ENCODE measurements at regions not wholly inside any gene's neighbourhood (a gene's known extent, or its start where the extent isn't known, plus 50 kb on each side); places are given as distances from the start of the nearest gene placed in this dataset.

DNA sequence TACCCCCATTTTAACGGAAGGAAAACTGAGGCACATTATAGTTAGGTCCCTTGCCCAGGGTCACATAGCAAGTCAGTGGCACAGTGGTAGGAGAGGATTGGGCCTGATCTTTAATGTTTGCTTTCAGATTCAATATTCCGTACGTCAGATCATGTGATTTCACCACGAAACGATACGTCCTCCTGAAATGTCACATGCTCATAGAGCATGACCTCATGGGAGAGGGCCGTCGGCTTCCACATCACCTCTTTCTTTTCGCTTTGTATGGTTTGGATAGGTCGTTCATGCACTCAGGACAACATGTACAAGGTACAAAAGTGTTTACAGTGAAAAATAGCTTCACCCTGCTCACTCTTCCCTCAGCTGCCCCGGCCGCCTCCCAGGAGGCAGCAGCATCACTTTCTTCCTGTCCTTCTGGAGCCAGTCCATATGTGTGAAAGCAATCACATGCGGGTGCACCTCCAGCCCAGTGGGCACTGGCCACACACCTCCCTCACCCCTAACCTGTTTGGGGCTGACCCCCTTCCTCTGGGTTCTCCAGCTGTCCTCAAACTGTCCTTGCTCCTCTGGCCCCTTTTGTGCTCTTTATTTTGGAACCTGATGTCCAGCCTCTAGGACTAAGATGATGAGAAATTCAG is 199.9 kb downstream of the FOXL1 start:
- no peak for DNase-seq (ENCODE audit: low read depth in 2 of 2)
- Histone ChIP-seq H3K4me3 (replicated peaks in 1 of 4; ENCODE audit: control extremely low read depth in 1 of 4, insufficient read depth in 1 of 4, low read depth in 3 of 4, low read length in 4 of 4) (no peak overlapping the region), H3K9ac (ENCODE audit: insufficient read depth, low read length) (no peak overlapping the region), H3K79me2 (ENCODE audit: control insufficient read depth, insufficient read depth, low read length) (no peaks in the 10 kb centered on the region), H3K27ac (ENCODE audit: insufficient read depth, low read length) (no peak overlapping the region), H3K4me1 (ENCODE audit: control insufficient read depth, extremely low read depth, insufficient read depth, low read length) (no peaks in the 10 kb centered on the region), H3K4me2 (ENCODE audit: extremely low read depth, insufficient read depth, low read length) (no peak overlapping the region), H3K36me3 (ENCODE audit: control insufficient read depth, insufficient read depth, low read length) (no peaks in the 10 kb centered on the region), H3K9me3 (ENCODE audit: control insufficient read depth, insufficient read depth, low read depth, low read length) (no peaks in the 10 kb centered on the region), H2AFZ (ENCODE audit: low read length) (no peak overlapping the region), H4K20me1 (ENCODE audit: control insufficient read depth, extremely low read depth, insufficient read depth, low read length) (no peaks in the 10 kb centered on the region), H3K27me3 (ENCODE audit: control insufficient read depth, insufficient read depth, low read length) (peaks cover 12% of the 10 kb centered on the region)
- TF ChIP-seq EZH2 (IDR thresholded peaks at IDR 0.05; ENCODE audit: low read length, missing control alignments) = no peak
- TF ChIP-seq, protein P1, sequence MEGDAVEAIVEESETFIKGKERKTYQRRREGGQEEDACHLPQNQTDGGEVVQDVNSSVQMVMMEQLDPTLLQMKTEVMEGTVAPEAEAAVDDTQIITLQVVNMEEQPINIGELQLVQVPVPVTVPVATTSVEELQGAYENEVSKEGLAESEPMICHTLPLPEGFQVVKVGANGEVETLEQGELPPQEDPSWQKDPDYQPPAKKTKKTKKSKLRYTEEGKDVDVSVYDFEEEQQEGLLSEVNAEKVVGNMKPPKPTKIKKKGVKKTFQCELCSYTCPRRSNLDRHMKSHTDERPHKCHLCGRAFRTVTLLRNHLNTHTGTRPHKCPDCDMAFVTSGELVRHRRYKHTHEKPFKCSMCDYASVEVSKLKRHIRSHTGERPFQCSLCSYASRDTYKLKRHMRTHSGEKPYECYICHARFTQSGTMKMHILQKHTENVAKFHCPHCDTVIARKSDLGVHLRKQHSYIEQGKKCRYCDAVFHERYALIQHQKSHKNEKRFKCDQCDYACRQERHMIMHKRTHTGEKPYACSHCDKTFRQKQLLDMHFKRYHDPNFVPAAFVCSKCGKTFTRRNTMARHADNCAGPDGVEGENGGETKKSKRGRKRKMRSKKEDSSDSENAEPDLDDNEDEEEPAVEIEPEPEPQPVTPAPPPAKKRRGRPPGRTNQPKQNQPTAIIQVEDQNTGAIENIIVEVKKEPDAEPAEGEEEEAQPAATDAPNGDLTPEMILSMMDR (conservative IDR thresholded peaks at IDR 0.05 in 1 of 2, IDR thresholded peaks at IDR 0.05 in 1 of 2; ENCODE audit: low read depth in 1 of 2, low read length in 2 of 2) = no peak

- Histone ChIP-seq H4K20me1 (ENCODE audit: control insufficient read depth, extremely low read depth, insufficient read depth, low read length) (no peaks in the 10 kb centered on the region), H3K27ac (ENCODE audit: insufficient read depth, low read length) (no peak overlapping the region), H3K79me2 (ENCODE audit: control insufficient read depth, insufficient read depth, low read length) (no peaks in the 10 kb centered on the region), H3K4me3 (replicated peaks in 1 of 4; ENCODE audit: control extremely low read depth in 1 of 4, insufficient read depth in 1 of 4, low read depth in 3 of 4, low read length in 4 of 4) (no peak overlapping the region), H3K9ac (ENCODE audit: insufficient read depth, low read length) (no peak overlapping the region), H2AFZ (ENCODE audit: low read length) (no peak overlapping the region), H3K36me3 (ENCODE audit: control insufficient read depth, insufficient read depth, low read length) (no peaks in the 10 kb centered on the region), H3K27me3 (ENCODE audit: control insufficient read depth, insufficient read depth, low read length) (peaks cover 14% of the 10 kb centered on the region), H3K4me2 (ENCODE audit: extremely low read depth, insufficient read depth, low read length) (no peak overlapping the region), H3K4me1 (ENCODE audit: control insufficient read depth, extremely low read depth, insufficient read depth, low read length) (no peaks in the 10 kb centered on the region), H3K9me3 (ENCODE audit: control insufficient read depth, insufficient read depth, low read depth, low read length) (no peaks in the 10 kb centered on the region)
- no peak for DNase-seq (ENCODE audit: low read depth in 2 of 2)
- no peak for TF ChIP-seq EZH2 (IDR thresholded peaks at IDR 0.05; ENCODE audit: low read length, missing control alignments)
- TF ChIP-seq, protein P1 (conservative IDR thresholded peaks at IDR 0.05 in 1 of 2, IDR thresholded peaks at IDR 0.05 in 1 of 2; ENCODE audit: low read depth in 1 of 2, low read length in 2 of 2) = no peak
Observed at GRCh38 chr16:86778978-86779377, 200.6 kb downstream of the FOXL1 start.

- Histone ChIP-seq H3K9me3 (ENCODE audit: control insufficient read depth, insufficient read depth, low read depth, low read length) (no peaks in the 10 kb centered on the region), H3K27ac (ENCODE audit: insufficient read depth, low read length) (no peak overlapping the region), H3K36me3 (ENCODE audit: control insufficient read depth, insufficient read depth, low read length) (no peaks in the 10 kb centered on the region), H4K20me1 (ENCODE audit: control insufficient read depth, extremely low read depth, insufficient read depth, low read length) (no peaks in the 10 kb centered on the region), H3K79me2 (ENCODE audit: control insufficient read depth, insufficient read depth, low read length) (no peaks in the 10 kb centered on the region), H3K4me2 (ENCODE audit: extremely low read depth, insufficient read depth, low read length) (no peak overlapping the region), H3K9ac (ENCODE audit: insufficient read depth, low read length) (no peak overlapping the region), H3K4me3 (replicated peaks in 1 of 4; ENCODE audit: control extremely low read depth in 1 of 4, insufficient read depth in 1 of 4, low read depth in 3 of 4, low read length in 4 of 4) (no peak overlapping the region), H3K27me3 (ENCODE audit: control insufficient read depth, insufficient read depth, low read length) (peaks cover 6% of the 10 kb centered on the region), H3K4me1 (ENCODE audit: control insufficient read depth, extremely low read depth, insufficient read depth, low read length) (no peaks in the 10 kb centered on the region), H2AFZ (ENCODE audit: low read length) (no peak overlapping the region)
- TF ChIP-seq EZH2 (IDR thresholded peaks at IDR 0.05; ENCODE audit: low read length, missing control alignments) = no peak
- TF ChIP-seq, protein P1 (conservative IDR thresholded peaks at IDR 0.05 in 1 of 2, IDR thresholded peaks at IDR 0.05 in 1 of 2; ENCODE audit: low read depth in 1 of 2, low read length in 2 of 2) = no peak
- DNase-seq (ENCODE audit: low read depth in 2 of 2) = no peak
Observed at GRCh38 chr16:86781046-86781445, 202.7 kb downstream of the FOXL1 start.
